BE2C (cell line): ENCODE measurements at regions not wholly inside any gene's neighbourhood (a gene's known extent, or its start where the extent isn't known, plus 50 kb on each side); places are given as distances from the start of the nearest gene placed in this dataset.

Experiments
- DNase-seq: peaks from one replicate; pipeline ENCODE4 v3.0.0-alpha.2; 2020
- H3K27me3 ChIP-seq: fragments of 250-450 bp; sonication (Bioruptor Pico); 2 replicates; pipeline ENCODE4 v1.5.1; 2020; ENCODE audit warnings: mild to moderate bottlenecking
- H3K36me3 ChIP-seq: fragments of 250-450 bp; sonication (Bioruptor Pico); 2 replicates; pipeline ENCODE4 v1.5.1; 2020; ENCODE audit warnings: mild to moderate bottlenecking
- H3K4me1 ChIP-seq: fragments of 250-450 bp; sonication (Bioruptor Pico); 2 replicates; pipeline ENCODE4 v1.5.1; 2020
- H3K4me3 ChIP-seq: 2 replicates; pipeline ENCODE4 v1.5.1; 2011; ENCODE audit warnings: low read depth, low read length
- H3K9me3 ChIP-seq: fragments of 250-450 bp; sonication (Bioruptor Pico); 2 replicates; pipeline ENCODE4 v1.5.1; 2020
- TF ChIP-seq, protein P1 (sequence below): IDR thresholded peaks from 2 replicates; pipeline ENCODE4 v1.5.1; 2012; ENCODE audit warnings: mild to moderate bottlenecking, low read depth, low read length

DNA sequence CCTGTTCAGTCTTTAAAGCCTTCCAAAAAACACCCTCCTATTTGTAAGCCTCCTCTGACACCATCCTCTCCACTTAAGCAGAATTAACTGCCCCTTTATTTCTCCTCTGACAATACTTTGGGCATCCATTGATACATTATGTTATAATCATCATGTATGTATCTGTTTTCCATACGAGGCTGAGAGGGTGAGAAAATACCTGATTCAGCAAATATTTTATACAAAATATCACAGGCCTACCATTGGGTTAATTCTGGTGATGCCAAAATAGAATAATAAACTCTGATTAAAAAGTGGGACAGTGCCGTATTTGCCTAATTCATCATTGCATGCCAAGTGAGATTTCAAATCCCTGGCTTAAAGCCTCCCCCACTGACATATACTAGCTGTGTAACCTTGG is 118.2 kb upstream of the ADAMTS9 start:
- no peaks in the 10 kb centered on the region for H3K9me3 ChIP-seq
- DNase-seq, result no peak

DNA sequence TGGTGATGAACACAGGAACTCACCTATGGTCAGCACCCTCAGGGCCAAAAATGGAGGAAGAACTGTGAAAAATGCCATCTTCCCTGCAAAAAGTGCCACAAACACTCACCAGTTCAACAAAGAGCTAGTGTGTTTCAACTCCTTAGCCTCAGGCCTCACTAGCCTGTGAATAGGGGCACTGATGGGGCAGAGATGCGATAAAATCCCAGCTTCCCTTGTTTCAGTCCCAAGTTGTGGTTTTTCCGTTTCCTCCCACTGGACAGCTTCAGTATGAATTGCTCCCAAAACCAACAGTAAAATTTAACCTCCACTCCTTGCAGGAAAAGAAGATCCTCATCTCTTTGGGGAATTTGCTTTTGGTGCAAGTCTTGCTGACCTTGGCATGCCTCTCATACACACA is 117.4 kb upstream of the ADAMTS9 start:
- H3K4me1 ChIP-seq, result peaks cover 14% of the 10 kb centered on the region

More for the DNA sequence above, 118.2 kb upstream of the ADAMTS9 start:
- Histone ChIP-seq H3K4me1 (peaks cover 17% of the 10 kb centered on the region), H3K27me3 (no peaks in the 10 kb centered on the region; the same call in 1 of the 2 replicates), H3K36me3 (no peaks in the 10 kb centered on the region; the same call in 1 of the 2 replicates), H3K4me3 (no peak overlapping the region)
- TF ChIP-seq, protein P1, sequence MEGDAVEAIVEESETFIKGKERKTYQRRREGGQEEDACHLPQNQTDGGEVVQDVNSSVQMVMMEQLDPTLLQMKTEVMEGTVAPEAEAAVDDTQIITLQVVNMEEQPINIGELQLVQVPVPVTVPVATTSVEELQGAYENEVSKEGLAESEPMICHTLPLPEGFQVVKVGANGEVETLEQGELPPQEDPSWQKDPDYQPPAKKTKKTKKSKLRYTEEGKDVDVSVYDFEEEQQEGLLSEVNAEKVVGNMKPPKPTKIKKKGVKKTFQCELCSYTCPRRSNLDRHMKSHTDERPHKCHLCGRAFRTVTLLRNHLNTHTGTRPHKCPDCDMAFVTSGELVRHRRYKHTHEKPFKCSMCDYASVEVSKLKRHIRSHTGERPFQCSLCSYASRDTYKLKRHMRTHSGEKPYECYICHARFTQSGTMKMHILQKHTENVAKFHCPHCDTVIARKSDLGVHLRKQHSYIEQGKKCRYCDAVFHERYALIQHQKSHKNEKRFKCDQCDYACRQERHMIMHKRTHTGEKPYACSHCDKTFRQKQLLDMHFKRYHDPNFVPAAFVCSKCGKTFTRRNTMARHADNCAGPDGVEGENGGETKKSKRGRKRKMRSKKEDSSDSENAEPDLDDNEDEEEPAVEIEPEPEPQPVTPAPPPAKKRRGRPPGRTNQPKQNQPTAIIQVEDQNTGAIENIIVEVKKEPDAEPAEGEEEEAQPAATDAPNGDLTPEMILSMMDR, result no peak

DNA sequence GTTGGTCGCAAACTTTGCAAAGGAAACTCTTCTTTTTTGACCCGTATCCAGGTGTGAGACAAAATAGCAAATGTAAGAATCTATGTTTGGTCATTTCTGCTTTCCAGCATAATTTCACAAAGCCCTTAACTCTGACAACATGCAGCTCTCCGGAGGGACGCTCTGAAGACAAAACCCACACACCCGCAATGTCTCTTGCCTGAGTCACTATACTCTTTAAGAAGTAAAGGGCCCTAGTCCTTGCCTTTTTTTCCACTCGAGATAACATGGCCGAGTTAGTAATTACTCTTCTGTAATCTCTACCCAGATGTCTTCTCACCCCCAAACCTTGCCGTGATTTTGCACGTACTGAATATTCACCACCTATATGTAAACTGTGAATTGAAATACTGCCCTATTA is 115.7 kb upstream of the ADAMTS9 start:
- Histone ChIP-seq H3K27me3 (no peaks in the 10 kb centered on the region), H3K36me3 (no peaks in the 10 kb centered on the region; the same call in 1 of the 2 replicates), H3K4me1 (no peaks in the 10 kb centered on the region; the same call in 1 of the 2 replicates), H3K9me3 (no peaks in the 10 kb centered on the region), H3K4me3 (no peak overlapping the region)
- DNase-seq, result no peak
- TF ChIP-seq, protein P1, result no peak

More for the DNA sequence above, 117.4 kb upstream of the ADAMTS9 start:
- Histone ChIP-seq H3K4me3 (no peak overlapping the region), H3K9me3 (no peaks in the 10 kb centered on the region), H3K27me3 (no peaks in the 10 kb centered on the region; the same call in 1 of the 2 replicates), H3K36me3 (no peaks in the 10 kb centered on the region; the same call in 1 of the 2 replicates)
- TF ChIP-seq, protein P1, result no peak
- no peak for DNase-seq

DNA sequence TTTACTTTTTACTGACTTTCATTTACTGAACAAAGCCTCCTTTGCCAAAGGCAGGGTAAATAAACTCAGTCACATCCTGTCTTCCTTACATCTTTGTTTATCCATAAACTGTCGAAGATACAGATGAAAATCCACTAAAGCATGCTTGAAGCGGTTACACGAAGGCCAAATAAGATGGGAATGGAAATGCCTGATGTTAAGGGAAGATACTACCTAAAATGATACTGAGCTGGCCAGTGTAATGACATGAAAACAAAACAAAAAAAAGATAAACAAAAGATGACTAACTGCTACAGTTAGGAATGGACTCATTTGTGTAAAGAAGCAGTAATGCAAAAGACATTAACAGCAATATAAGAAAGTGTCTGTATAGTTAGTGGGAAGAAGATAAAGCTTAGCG is 114.7 kb upstream of the ADAMTS9 start:
- no peak overlapping the region for H3K4me3 ChIP-seq
- no peak for DNase-seq
- H3K4me1 ChIP-seq, result no peaks in the 10 kb centered on the region; the same call in 1 of the 2 replicates
- H3K27me3 ChIP-seq, result no peaks in the 10 kb centered on the region
- no peaks in the 10 kb centered on the region for H3K9me3 ChIP-seq
- TF ChIP-seq, protein P1, result no peak
- no peaks in the 10 kb centered on the region; the same call in 1 of the 2 replicates for H3K36me3 ChIP-seq

DNA sequence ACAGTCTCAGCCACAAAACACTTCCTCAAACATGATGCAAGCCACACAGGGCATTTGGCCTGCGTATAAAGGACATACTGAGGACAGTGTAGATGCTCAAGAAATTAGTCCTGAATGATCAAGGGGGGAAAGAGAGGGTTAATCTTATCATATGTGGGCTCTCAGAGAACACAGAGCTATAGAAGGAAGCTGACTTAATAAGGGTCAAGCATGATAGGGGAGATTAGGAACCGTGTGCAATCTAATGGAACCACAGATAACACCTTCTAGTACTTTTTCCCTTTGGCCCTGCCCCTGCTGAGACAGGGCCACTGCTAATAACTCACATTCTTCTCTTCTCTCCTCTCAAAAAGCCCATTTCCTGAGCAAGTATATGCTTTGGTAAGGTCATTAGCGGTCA is 114.1 kb upstream of the ADAMTS9 start:
- Histone ChIP-seq H3K9me3 (no peaks in the 10 kb centered on the region), H3K36me3 (no peaks in the 10 kb centered on the region; the same call in 1 of the 2 replicates), H3K27me3 (no peaks in the 10 kb centered on the region), H3K4me3 (no peak overlapping the region), H3K4me1 (no peaks in the 10 kb centered on the region; the same call in 1 of the 2 replicates)
- DNase-seq, result no peak
- TF ChIP-seq, protein P1, result no peak

DNA sequence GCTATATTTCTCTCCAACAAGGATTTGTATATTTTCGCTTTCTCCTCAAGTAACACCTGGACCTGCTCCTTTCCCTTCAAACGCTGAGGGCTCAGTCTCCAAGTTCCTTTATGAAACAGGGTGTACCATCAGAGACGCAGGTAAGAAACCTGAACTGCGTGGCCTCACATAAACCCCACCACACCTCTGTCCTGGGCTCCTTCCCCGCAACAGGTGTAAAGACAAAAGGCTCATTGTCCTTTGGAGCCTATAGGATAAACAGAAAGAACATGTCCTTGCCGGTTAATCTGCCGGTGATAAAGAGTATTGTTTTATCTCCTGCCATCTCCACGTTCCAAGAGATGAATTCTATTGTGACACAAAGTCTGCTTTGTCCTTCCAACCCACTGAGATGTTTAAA is 111.8 kb upstream of the ADAMTS9 start:
- H3K9me3 ChIP-seq, result no peaks in the 10 kb centered on the region
- no peak overlapping the region for H3K4me3 ChIP-seq
- TF ChIP-seq, protein P1, result no peak

More for the DNA sequence above, 111.8 kb upstream of the ADAMTS9 start:
- Histone ChIP-seq H3K27me3 (no peaks in the 10 kb centered on the region), H3K4me1 (no peaks in the 10 kb centered on the region; the same call in 1 of the 2 replicates), H3K36me3 (no peaks in the 10 kb centered on the region; the same call in 1 of the 2 replicates)
- no peak for DNase-seq
